ENCODE measurements at regions not wholly inside any gene's neighbourhood (a gene's known extent, or its start where the extent isn't known, plus 50 kb on each side); places are given as distances from the start of the nearest gene placed in this dataset.

DNA sequence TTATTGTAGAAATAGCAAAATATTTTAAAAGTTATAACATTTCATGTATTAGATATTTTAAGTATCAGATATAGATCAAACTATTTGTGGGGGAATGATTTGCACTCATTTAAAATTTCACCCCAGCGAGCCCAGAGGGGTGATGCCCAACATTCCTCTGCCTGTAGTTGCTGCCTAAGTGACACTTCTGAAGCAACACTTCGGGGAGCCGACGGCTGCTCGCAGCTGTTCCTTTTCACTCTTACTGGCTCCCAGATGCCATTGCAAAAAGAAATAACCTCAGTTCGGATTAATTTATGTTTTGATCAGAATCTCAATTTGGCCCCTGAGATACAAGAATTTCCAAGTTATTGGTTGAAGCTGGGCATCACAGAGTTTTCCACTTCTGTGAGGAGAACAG lies 603.8 kb downstream of the PLCL1 start:
- DNase-seq (ENCODE audit: low spot score): no peak
- peaks cover 42% of the 10 kb centered on the region for H3K27me3 ChIP-seq (replicated peaks; ENCODE audit: insufficient read depth, low read depth, low read length, poor library complexity)
- intact Hi-C loops (cut with micrococcal nuclease; ENCODE audit: unreplicated experiment): no loop called here
- POLR2A ChIA-PET (ENCODE audit: low non-redundant PET): no interaction called here
- no peak for TF ChIP-seq EZH2 (IDR thresholded peaks at IDR 0.05; ENCODE audit: borderline replicate concordance, low read depth, low read length, poor library complexity, severe bottlenecking)
- TF ChIP-seq, protein P1, sequence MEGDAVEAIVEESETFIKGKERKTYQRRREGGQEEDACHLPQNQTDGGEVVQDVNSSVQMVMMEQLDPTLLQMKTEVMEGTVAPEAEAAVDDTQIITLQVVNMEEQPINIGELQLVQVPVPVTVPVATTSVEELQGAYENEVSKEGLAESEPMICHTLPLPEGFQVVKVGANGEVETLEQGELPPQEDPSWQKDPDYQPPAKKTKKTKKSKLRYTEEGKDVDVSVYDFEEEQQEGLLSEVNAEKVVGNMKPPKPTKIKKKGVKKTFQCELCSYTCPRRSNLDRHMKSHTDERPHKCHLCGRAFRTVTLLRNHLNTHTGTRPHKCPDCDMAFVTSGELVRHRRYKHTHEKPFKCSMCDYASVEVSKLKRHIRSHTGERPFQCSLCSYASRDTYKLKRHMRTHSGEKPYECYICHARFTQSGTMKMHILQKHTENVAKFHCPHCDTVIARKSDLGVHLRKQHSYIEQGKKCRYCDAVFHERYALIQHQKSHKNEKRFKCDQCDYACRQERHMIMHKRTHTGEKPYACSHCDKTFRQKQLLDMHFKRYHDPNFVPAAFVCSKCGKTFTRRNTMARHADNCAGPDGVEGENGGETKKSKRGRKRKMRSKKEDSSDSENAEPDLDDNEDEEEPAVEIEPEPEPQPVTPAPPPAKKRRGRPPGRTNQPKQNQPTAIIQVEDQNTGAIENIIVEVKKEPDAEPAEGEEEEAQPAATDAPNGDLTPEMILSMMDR (conservative IDR thresholded peaks at IDR 0.05; ENCODE audit: low read depth, low read length): no peak
- no TSS peak for BruUV-seq (replicated peaks)
- no peak overlapping the region for H3K27ac ChIP-seq (ENCODE audit: low read depth, low read length, poor library complexity, severe bottlenecking)
- H3K9me3 ChIP-seq (ENCODE audit: low read depth, low read length, poor library complexity, severe bottlenecking): no peaks in the 10 kb centered on the region
- CTCF ChIA-PET: no interaction called here
- no peak overlapping the region for H3K4me3 ChIP-seq (ENCODE audit: low read depth, low read length, poor library complexity, severe bottlenecking)
- H3K4me1 ChIP-seq (ENCODE audit: insufficient read depth, low read length, poor library complexity, severe bottlenecking): no peaks in the 10 kb centered on the region
- no peaks in the 10 kb centered on the region for H3K36me3 ChIP-seq (ENCODE audit: insufficient read depth, low read length, poor library complexity, severe bottlenecking)

DNA sequence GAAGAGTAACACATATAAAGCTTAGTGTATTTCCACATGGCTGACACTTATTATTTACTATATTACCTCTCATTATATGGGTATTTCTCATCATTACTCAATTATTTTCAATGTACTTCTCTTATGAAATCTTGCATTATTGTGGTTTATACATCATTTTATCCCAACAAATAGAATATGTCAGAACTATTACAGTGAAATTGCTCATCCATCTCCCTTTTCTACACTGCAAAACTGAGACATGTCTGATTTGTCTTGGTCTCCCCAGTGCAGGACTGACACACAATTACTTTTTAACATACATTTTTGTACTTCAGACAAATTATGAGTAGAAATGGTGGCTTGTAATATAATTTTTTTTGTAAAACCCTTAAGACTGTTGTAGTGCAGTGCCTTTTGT lies 600.9 kb downstream of the PLCL1 start:
- BruUV-seq (replicated peaks): no TSS peak
- H3K27me3 ChIP-seq (replicated peaks; ENCODE audit: insufficient read depth, low read depth, low read length, poor library complexity): peaks cover 30% of the 10 kb centered on the region
- CTCF ChIA-PET: no interaction called here
- DNase-seq (ENCODE audit: low spot score): no peak
- H3K4me3 ChIP-seq (ENCODE audit: low read depth, low read length, poor library complexity, severe bottlenecking): no peak overlapping the region
- H3K36me3 ChIP-seq (ENCODE audit: insufficient read depth, low read length, poor library complexity, severe bottlenecking): no peaks in the 10 kb centered on the region
- intact Hi-C loops (cut with micrococcal nuclease; ENCODE audit: unreplicated experiment): no loop called here
- H3K9me3 ChIP-seq (ENCODE audit: low read depth, low read length, poor library complexity, severe bottlenecking): no peaks in the 10 kb centered on the region
- H3K4me1 ChIP-seq (ENCODE audit: insufficient read depth, low read length, poor library complexity, severe bottlenecking): no peaks in the 10 kb centered on the region
- no peak overlapping the region for H3K27ac ChIP-seq (ENCODE audit: low read depth, low read length, poor library complexity, severe bottlenecking)
- no peak for TF ChIP-seq EZH2 (IDR thresholded peaks at IDR 0.05; ENCODE audit: borderline replicate concordance, low read depth, low read length, poor library complexity, severe bottlenecking)
- TF ChIP-seq, protein P1 (conservative IDR thresholded peaks at IDR 0.05; ENCODE audit: low read depth, low read length): no peak
- POLR2A ChIA-PET (ENCODE audit: low non-redundant PET): no interaction called here

DNA sequence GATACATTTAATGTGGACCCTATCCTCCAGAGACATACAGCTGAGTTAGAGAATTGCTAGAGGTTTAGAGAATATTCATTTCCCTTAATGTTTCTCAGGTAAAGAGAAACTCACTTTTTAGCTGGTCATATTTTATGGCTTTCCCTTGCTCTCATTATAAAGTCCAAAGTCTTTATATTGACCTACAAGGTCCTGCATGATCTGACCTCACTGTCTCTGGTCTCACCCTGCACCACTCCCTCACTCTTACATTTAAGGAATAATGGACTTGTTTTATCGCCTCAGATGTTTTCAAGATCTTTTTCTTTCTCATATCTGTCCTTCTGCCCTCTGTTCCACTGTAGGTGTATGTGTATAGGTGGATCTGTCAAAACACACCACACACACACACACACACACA lies 597.3 kb downstream of the PLCL1 start:
- Histone ChIP-seq H3K4me1 (ENCODE audit: insufficient read depth, low read length, poor library complexity, severe bottlenecking) (no peaks in the 10 kb centered on the region), H3K36me3 (ENCODE audit: insufficient read depth, low read length, poor library complexity, severe bottlenecking) (no peaks in the 10 kb centered on the region), H3K9me3 (ENCODE audit: low read depth, low read length, poor library complexity, severe bottlenecking) (no peaks in the 10 kb centered on the region), H3K4me3 (ENCODE audit: low read depth, low read length, poor library complexity, severe bottlenecking) (no peak overlapping the region), H3K27ac (ENCODE audit: low read depth, low read length, poor library complexity, severe bottlenecking) (no peak overlapping the region), H3K27me3 (replicated peaks; ENCODE audit: insufficient read depth, low read depth, low read length, poor library complexity) (peaks cover 30% of the 10 kb centered on the region)
- DNase-seq (ENCODE audit: low spot score): no peak
- intact Hi-C loops (cut with micrococcal nuclease; ENCODE audit: unreplicated experiment): no loop called here
- no TSS peak for BruUV-seq (replicated peaks)
- TF ChIP-seq, protein P1 (conservative IDR thresholded peaks at IDR 0.05; ENCODE audit: low read depth, low read length): no peak
- TF ChIP-seq EZH2 (IDR thresholded peaks at IDR 0.05; ENCODE audit: borderline replicate concordance, low read depth, low read length, poor library complexity, severe bottlenecking): no peak
- ChIA-PET CTCF (no interaction called here), POLR2A (ENCODE audit: low non-redundant PET) (interaction anchor here (0.7 kb wide), 1 partner anchor 53 kb away, joined by 3 read pairs; no protein-coding TSS in a partner anchor)

All from A673 (cell line).